Spleen (tissue), 7 donors: ENCODE measurements at regions not wholly inside any gene's neighbourhood (a gene's known extent, or its start where the extent isn't known, plus 50 kb on each side); places are given as distances from the start of the nearest gene placed in this dataset.

Source experiments
- CTCF ChIP-seq, 11 experiments: fragments of 200-600 bp in 7 of 11; fragments of 450-650 bp in 4 of 11; sonication (generic) in 4 of 11; IDR thresholded peaks in 8 of 11; conservative IDR thresholded peaks in 3 of 11; 1 replicate in 7 of 11; 2 replicates in 4 of 11; pipeline versions ENCODE4 v1.4.0 to v1.8.0; 2016 to 2021; ENCODE audit warnings: antibody characterized with exemption in 11 of 11, inconsistent platforms in 4 of 11, mild to moderate bottlenecking in 1 of 11
- POLR2A ChIP-seq, 3 donors: fragments of 450-650 bp; IDR thresholded peaks; one replicate each; pipeline ENCODE4 v1.5.1; 2017; ENCODE audit warnings: antibody characterized with exemption in 3 of 3, mild to moderate bottlenecking in 1 of 3
- POLR2AphosphoS5 ChIP-seq, 3 donors: sonication (generic); formaldehyde crosslinking; IDR thresholded peaks; one replicate each; pipeline ENCODE4 v1.5.1; 2017; ENCODE audit warnings: antibody characterized with exemption in 3 of 3
- donor health status: DM: no; HTN: no; CAD: no; lungs with moderate emphysema.
- donor health status: DM: no; HTN: no; CAD: no.
- donor health status: DM: no; HTN: no; CAD: no.

- TF ChIP-seq CTCF (IDR thresholded peaks at IDR 0.05 in 8 of 11, conservative IDR thresholded peaks at IDR 0.05 in 3 of 11) (no peak), POLR2A (IDR thresholded peaks at IDR 0.05) (no peak), POLR2AphosphoS5 (IDR thresholded peaks at IDR 0.05) (no peak)
Observed at GRCh38 chr7:148487912-148488311, 102.7 kb upstream of the C7orf33 start.
